ENCODE measurements at regions not wholly inside any gene's neighbourhood (a gene's known extent, or its start where the extent isn't known, plus 50 kb on each side); places are given as distances from the start of the nearest gene placed in this dataset.

DNA sequence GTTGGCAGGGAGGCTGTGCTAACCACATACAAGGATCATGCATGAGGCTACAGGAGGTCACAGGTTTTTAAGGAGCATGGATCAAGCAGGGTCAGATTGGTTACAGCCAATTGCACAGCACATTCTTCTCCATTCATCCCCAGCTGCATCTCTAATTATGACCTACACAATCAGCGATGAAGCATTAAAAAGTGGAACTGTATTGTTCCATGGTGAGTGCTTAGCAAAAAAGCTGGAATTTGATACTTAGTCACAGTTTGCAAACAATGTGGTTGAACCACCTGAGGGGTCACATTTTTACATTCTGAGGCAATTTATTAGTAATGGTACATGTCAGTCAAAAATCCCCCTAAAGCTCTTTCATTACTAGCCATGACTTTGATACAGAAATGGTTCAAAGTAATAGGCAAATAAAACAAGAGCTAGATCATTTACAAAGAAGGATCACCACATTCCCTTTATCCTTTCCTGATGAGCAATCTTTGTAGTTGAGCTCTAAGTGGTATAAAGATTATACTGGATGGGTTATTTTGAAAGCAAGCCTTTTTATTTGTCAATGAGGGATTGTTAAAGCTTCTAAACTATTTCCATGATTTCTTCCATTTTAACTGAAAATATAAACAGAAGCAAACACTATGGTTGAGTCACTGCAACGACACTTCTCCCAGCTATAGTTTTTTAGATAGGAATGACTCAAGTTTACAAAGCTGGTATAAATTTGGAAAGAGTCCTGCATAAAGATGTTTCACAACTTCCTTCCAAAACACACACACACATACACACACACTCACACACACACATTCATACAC lies 217.8 kb upstream of the SEMA3A start:
- 1% methylated on average over 2 of the region's 2 CpGs for WGBS (ENCODE audit: missing lambda C conversion rate)
- Histone ChIP-seq H3K27ac (peak overlapping the region; percentile 75 to 87), H3K4me2 (peak overlapping the region; percentile 76), H3K4me3 (no peak overlapping the region), H3K9me3 (peaks cover 4% of the 10 kb centered on the region; the same call in 1 of the 3 replicates), H3K4me1 (peaks cover 27% of the 10 kb centered on the region)
- ChIA-PET POLR2A (interaction anchor here (1.0 to 1.7 kb wide), 4 partner anchors 30 to 390 kb away, joined by 3 to 8 read pairs (median 4); partner anchors contain the start of gene SEMA3A), CTCF (interaction anchor here (1.5 to 1.7 kb wide), 2 partner anchors 217 to 477 kb away, joined by 4 to 7 read pairs; no protein-coding TSS in a partner anchor)
- FAIRE-seq: peak; percentile 99
- peak; percentile 49 to 89 for DNase-seq (ENCODE audit: low read depth in 1 of 2, low spot score in 1 of 2)
- peak; percentile 94 to 95 for ATAC-seq
- peak; percentile 69; the same call in 1 of the 2 replicates for TF ChIP-seq HOXB5 (CRISPR knock-in tag; IDR thresholded peaks at IDR 0.05)
- TF ChIP-seq RCOR1 (IDR thresholded peaks at IDR 0.05; ENCODE audit: low read depth, low read length): no peak
- no peak for TF ChIP-seq ESRRA (IDR thresholded peaks at IDR 0.05; ENCODE audit: borderline replicate concordance, low read length)
- TF ChIP-seq JUNB (IDR thresholded peaks at IDR 0.05): peak; percentile 96
- no peak for TF ChIP-seq FOSB (CRISPR knock-in tag; IDR thresholded peaks at IDR 0.05)
- TF ChIP-seq, protein P1, sequence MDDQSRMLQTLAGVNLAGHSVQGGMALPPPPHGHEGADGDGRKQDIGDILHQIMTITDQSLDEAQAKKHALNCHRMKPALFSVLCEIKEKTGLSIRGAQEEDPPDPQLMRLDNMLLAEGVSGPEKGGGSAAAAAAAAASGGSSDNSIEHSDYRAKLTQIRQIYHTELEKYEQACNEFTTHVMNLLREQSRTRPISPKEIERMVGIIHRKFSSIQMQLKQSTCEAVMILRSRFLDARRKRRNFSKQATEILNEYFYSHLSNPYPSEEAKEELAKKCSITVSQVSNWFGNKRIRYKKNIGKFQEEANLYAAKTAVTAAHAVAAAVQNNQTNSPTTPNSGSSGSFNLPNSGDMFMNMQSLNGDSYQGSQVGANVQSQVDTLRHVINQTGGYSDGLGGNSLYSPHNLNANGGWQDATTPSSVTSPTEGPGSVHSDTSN (IDR thresholded peaks at IDR 0.05): no peak
- TF ChIP-seq NFE2L2 (conservative IDR thresholded peaks at IDR 0.05; ENCODE audit: low read length): no peak
- TF ChIP-seq SMC3 (IDR thresholded peaks at IDR 0.05): peak; percentile 47
- no peak for TF ChIP-seq EHMT2 (IDR thresholded peaks at IDR 0.05; ENCODE audit: low read depth)
- no peak for TF ChIP-seq BHLHE40 (IDR thresholded peaks at IDR 0.05; ENCODE audit: low read depth, low read length)
- no peak for TF ChIP-seq ELK1 (IDR thresholded peaks at IDR 0.05; ENCODE audit: low read depth, low read length)
- no peak for TF ChIP-seq CHD2 (IDR thresholded peaks at IDR 0.05; ENCODE audit: low read length, partially characterized antibody)
- TF ChIP-seq, protein P2, sequence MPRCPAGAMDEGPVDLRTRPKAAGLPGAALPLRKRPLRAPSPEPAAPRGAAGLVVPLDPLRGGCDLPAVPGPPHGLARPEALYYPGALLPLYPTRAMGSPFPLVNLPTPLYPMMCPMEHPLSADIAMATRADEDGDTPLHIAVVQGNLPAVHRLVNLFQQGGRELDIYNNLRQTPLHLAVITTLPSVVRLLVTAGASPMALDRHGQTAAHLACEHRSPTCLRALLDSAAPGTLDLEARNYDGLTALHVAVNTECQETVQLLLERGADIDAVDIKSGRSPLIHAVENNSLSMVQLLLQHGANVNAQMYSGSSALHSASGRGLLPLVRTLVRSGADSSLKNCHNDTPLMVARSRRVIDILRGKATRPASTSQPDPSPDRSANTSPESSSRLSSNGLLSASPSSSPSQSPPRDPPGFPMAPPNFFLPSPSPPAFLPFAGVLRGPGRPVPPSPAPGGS (IDR thresholded peaks at IDR 0.05): peak; percentile 93
- no peak for TF ChIP-seq NPAS2 (CRISPR knock-in tag; IDR thresholded peaks at IDR 0.05; ENCODE audit: borderline replicate concordance)
- TF ChIP-seq ZFP36 (IDR thresholded peaks at IDR 0.05; ENCODE audit: borderline replicate concordance, partially characterized antibody): peak; percentile 25
- no peak for TF ChIP-seq CBX2 (IDR thresholded peaks at IDR 0.05; ENCODE audit: borderline replicate concordance, low read depth)
- TF ChIP-seq, protein P3, sequence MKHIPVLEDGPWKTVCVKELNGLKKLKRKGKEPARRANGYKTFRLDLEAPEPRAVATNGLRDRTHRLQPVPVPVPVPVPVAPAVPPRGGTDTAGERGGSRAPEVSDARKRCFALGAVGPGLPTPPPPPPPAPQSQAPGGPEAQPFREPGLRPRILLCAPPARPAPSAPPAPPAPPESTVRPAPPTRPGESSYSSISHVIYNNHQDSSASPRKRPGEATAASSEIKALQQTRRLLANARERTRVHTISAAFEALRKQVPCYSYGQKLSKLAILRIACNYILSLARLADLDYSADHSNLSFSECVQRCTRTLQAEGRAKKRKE (CRISPR knock-in tag; IDR thresholded peaks at IDR 0.05; ENCODE audit: low read depth): 0 out of 2 replicates have a peak, but pooled peaks have one; percentile 21
- TF ChIP-seq CHD4 (IDR thresholded peaks at IDR 0.05; ENCODE audit: borderline replicate concordance): no peak
- peak; percentile 95 to 97 for TF ChIP-seq JUN (IDR thresholded peaks at IDR 0.05)
- TF ChIP-seq SREBF2 (IDR thresholded peaks at IDR 0.05): no peak
- TF ChIP-seq KDM5A (IDR thresholded peaks at IDR 0.05): no peak
- no peak for TF ChIP-seq NR3C1 (IDR thresholded peaks at IDR 0.05)
- TF ChIP-seq CBX8 (IDR thresholded peaks at IDR 0.05): no peak
- peak; percentile 30 for TF ChIP-seq MAFK (IDR thresholded peaks at IDR 0.05; ENCODE audit: partially characterized antibody)
- TF ChIP-seq KDM1A (IDR thresholded peaks at IDR 0.05; ENCODE audit: low read depth): no peak
- TF ChIP-seq HES2 (IDR thresholded peaks at IDR 0.05): peak; percentile 87
- TF ChIP-seq RAD21 (conservative IDR thresholded peaks at IDR 0.05 in 1 of 2, IDR thresholded peaks at IDR 0.05 in 1 of 2): peak; percentile 17 to 40; a peak in 4 of 5 replicates
- no peak for TF ChIP-seq USF2 (IDR thresholded peaks at IDR 0.05)
- TF ChIP-seq, protein P4, sequence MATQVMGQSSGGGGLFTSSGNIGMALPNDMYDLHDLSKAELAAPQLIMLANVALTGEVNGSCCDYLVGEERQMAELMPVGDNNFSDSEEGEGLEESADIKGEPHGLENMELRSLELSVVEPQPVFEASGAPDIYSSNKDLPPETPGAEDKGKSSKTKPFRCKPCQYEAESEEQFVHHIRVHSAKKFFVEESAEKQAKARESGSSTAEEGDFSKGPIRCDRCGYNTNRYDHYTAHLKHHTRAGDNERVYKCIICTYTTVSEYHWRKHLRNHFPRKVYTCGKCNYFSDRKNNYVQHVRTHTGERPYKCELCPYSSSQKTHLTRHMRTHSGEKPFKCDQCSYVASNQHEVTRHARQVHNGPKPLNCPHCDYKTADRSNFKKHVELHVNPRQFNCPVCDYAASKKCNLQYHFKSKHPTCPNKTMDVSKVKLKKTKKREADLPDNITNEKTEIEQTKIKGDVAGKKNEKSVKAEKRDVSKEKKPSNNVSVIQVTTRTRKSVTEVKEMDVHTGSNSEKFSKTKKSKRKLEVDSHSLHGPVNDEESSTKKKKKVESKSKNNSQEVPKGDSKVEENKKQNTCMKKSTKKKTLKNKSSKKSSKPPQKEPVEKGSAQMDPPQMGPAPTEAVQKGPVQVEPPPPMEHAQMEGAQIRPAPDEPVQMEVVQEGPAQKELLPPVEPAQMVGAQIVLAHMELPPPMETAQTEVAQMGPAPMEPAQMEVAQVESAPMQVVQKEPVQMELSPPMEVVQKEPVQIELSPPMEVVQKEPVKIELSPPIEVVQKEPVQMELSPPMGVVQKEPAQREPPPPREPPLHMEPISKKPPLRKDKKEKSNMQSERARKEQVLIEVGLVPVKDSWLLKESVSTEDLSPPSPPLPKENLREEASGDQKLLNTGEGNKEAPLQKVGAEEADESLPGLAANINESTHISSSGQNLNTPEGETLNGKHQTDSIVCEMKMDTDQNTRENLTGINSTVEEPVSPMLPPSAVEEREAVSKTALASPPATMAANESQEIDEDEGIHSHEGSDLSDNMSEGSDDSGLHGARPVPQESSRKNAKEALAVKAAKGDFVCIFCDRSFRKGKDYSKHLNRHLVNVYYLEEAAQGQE (IDR thresholded peaks at IDR 0.05): no peak
- no peak for TF ChIP-seq ZSCAN20 (CRISPR knock-in tag; IDR thresholded peaks at IDR 0.05)
